ELF-1 (cell line): ENCODE measurements at regions not wholly inside any gene's neighbourhood (a gene's known extent, or its start where the extent isn't known, plus 50 kb on each side); places are given as distances from the start of the nearest gene placed in this dataset.
"Not testable (repeated sequence)": the region's sequence is repeated elsewhere in the genome, so short reads cannot be mapped to it uniquely, and the experiment has no call there.

Experiments
- DNase-seq: peaks from one replicate; pipeline ENCODE4 v3.0.0-alpha.2; 2016; ENCODE audit warnings: low read depth, low spot score

- DNase-seq: no peak
Measured at GRCh38 chr9:95785209-95785608, 90.3 kb upstream of the ERCC6L2 start.

GRCh38 chr9:95784318-95784717 is 91.2 kb upstream of the ERCC6L2 start:
- DNase-seq: no peak

- no peak for DNase-seq
Measured at GRCh38 chr9:95783426-95783975, 92.0 kb upstream of the ERCC6L2 start.

- DNase-seq: no peak
Measured at GRCh38 chr9:95780751-95781150, 94.7 kb upstream of the ERCC6L2 start.

- no peak for DNase-seq
Measured at GRCh38 chr9:95780121-95780520, 95.4 kb upstream of the ERCC6L2 start.

GRCh38 chr9:95779597-95779996 is 95.9 kb upstream of the ERCC6L2 start:
- not testable (repeated sequence) for DNase-seq

- no peak for DNase-seq
Measured at GRCh38 chr9:95778957-95779356, 96.5 kb upstream of the ERCC6L2 start.

GRCh38 chr9:95777136-95777535 is 98.4 kb upstream of the ERCC6L2 start:
- no peak for DNase-seq

- no peak for DNase-seq
Measured at GRCh38 chr9:95776176-95776575, 99.3 kb upstream of the ERCC6L2 start.

GRCh38 chr9:95775191-95775590 is 100.3 kb upstream of the ERCC6L2 start:
- no peak for DNase-seq

- DNase-seq: no peak
Measured at GRCh38 chr9:95773053-95773418, 102.5 kb upstream of the ERCC6L2 start.

- DNase-seq: peak; percentile 96
Measured at GRCh38 chr9:95772320-95773052, 103.0 kb upstream of the ERCC6L2 start.

GRCh38 chr9:95771556-95772246 is 103.8 kb upstream of the ERCC6L2 start:
- peak; percentile 70 for DNase-seq

- DNase-seq: peak; percentile 95
Measured at GRCh38 chr9:95770653-95771131, 104.8 kb upstream of the ERCC6L2 start.

- no peak for DNase-seq
Measured at GRCh38 chr9:95769909-95770433, 105.5 kb upstream of the ERCC6L2 start.

- no peak for DNase-seq
Measured at GRCh38 chr9:95769473-95769872, 106.0 kb upstream of the ERCC6L2 start.

- DNase-seq: peak; percentile 42
Measured at GRCh38 chr9:95766906-95767305, 108.6 kb upstream of the ERCC6L2 start.

GRCh38 chr9:95764533-95765319 is 110.8 kb upstream of the ERCC6L2 start:
- no peak for DNase-seq

GRCh38 chr9:95763983-95764382 is 111.5 kb upstream of the ERCC6L2 start:
- no peak for DNase-seq

- DNase-seq: no peak
Measured at GRCh38 chr9:95763006-95763405, 112.5 kb upstream of the ERCC6L2 start.

GRCh38 chr9:95762322-95762721 is 113.2 kb upstream of the ERCC6L2 start:
- no peak for DNase-seq

GRCh38 chr9:95760791-95761190 is 114.7 kb upstream of the ERCC6L2 start:
- DNase-seq: no peak
